Left lung (tissue), 4 donors: ENCODE measurements at regions not wholly inside any gene's neighbourhood (a gene's known extent, or its start where the extent isn't known, plus 50 kb on each side); places are given as distances from the start of the nearest gene placed in this dataset.

Source experiments
- ATAC-seq: fragments of 200-7000 bp; cut with Tn5 transposase; one replicate; pipeline ENCODE4 v1.9.1; 2020; ENCODE audit warnings: moderate library complexity
- DNase-seq, 4 donors: peaks; one replicate each; pipeline ENCODE4 v3.0.0-alpha.2; 2013 to 2020
- H3K27ac ChIP-seq, 2 donors: fragments of 200-600 bp; sonication (generic) in 1 of 2; one replicate each; pipeline versions ENCODE4 v1.5.0 to v1.8.0; 2020 to 2021
- H3K27me3 ChIP-seq, 2 donors: fragments of 200-600 bp; sonication (generic) in 1 of 2; one replicate each; pipeline versions ENCODE4 v1.5.0 to v1.8.0; 2020 to 2021
- H3K36me3 ChIP-seq, 2 donors: fragments of 200-600 bp; sonication (generic) in 1 of 2; one replicate each; pipeline versions ENCODE4 v1.5.0 to v1.8.0; 2020 to 2021
- H3K4me1 ChIP-seq, 2 donors: fragments of 200-600 bp; one replicate each; pipeline ENCODE4 v1.8.0; 2021
- H3K4me3 ChIP-seq, 2 donors: fragments of 200-600 bp; sonication (generic) in 1 of 2; one replicate each; pipeline versions ENCODE4 v1.5.0 to v1.8.0; 2020 to 2021; ENCODE audit warnings: mild to moderate bottlenecking in 1 of 2
- H3K9me3 ChIP-seq, 2 donors: fragments of 200-600 bp; sonication (generic) in 1 of 2; one replicate each; pipeline versions ENCODE4 v1.5.0 to v1.8.0; 2020 to 2021
- intact Hi-C, 2 donors: fragments of 100-400 bp; cut with DNase I; formaldehyde crosslinking; loops; one replicate each; pipeline versions ENCODE4 v1.11.2 to v1.14.2; 2022
- TF ChIP-seq, protein P1 (sequence below), 2 donors: fragments of 200-600 bp; sonication (generic) in 1 of 2; IDR thresholded peaks; one replicate each; pipeline versions ENCODE4 v1.5.0 to v1.8.0; 2021; ENCODE audit warnings: antibody characterized with exemption in 2 of 2
- donor health status: DM: no; HTN: yes; CAD: no.
- donor health status: DM: no; HTN: no; CAD: no.

DNA sequence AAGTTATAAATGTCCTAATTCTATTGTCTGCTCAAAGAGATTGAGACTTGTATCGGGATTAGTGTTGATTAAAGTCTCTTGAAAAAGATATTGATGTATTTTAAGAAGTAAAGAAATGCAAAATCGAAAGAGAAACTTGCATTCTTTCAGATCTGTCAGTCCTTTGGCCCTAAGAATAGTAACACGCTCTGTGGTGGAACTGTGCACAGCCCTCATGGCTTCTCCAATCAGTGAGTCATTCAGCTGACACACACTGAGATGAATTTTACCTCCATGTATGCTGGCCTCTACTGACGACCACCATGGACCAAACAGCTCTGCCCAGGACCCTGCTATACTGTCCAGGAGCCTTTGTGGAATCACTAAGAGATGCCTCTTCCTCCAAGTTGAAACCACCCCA, 232.4 kb downstream of the ESM1 start:
- no peak for DNase-seq
- intact Hi-C loops, result no loop called here
- TF ChIP-seq, protein P1, sequence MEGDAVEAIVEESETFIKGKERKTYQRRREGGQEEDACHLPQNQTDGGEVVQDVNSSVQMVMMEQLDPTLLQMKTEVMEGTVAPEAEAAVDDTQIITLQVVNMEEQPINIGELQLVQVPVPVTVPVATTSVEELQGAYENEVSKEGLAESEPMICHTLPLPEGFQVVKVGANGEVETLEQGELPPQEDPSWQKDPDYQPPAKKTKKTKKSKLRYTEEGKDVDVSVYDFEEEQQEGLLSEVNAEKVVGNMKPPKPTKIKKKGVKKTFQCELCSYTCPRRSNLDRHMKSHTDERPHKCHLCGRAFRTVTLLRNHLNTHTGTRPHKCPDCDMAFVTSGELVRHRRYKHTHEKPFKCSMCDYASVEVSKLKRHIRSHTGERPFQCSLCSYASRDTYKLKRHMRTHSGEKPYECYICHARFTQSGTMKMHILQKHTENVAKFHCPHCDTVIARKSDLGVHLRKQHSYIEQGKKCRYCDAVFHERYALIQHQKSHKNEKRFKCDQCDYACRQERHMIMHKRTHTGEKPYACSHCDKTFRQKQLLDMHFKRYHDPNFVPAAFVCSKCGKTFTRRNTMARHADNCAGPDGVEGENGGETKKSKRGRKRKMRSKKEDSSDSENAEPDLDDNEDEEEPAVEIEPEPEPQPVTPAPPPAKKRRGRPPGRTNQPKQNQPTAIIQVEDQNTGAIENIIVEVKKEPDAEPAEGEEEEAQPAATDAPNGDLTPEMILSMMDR (IDR thresholded peaks at IDR 0.05), result no peak
- ATAC-seq, result peak; percentile 68
- Histone ChIP-seq H3K27me3 (no peaks in the 10 kb centered on the region), H3K27ac (no peak overlapping the region), H3K4me3 (no peak overlapping the region), H3K36me3 (no peaks in the 10 kb centered on the region), H3K9me3 (no peaks in the 10 kb centered on the region), H3K4me1 (peaks cover 0 to 6% of the 10 kb centered on the region in 2 donors)

DNA sequence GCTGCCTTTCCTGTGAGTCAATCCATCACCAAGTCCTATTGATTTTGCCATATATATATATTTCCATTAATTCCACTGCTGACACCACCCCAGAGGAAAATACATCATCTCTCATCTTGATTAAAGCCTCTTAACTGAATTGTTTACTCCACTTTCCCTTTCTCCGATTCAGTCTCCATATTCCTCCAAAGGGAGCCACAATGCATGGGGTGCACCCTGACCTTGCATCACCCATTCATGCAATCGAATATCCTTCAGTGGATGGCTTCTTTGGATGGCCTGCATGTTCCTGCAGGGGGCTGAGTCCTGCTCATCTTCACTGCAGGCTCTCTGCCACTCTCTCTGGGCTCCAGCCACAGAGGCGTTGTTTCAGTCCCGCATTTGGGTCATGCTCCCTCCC, 231.0 kb downstream of the SNX18 start:
- H3K27me3 ChIP-seq, result no peaks in the 10 kb centered on the region
- ATAC-seq, result no peak
- no peaks in the 10 kb centered on the region for H3K36me3 ChIP-seq
- no peak overlapping the region for H3K4me3 ChIP-seq
- no peak for DNase-seq
- H3K9me3 ChIP-seq, result no peaks in the 10 kb centered on the region
- no peak overlapping the region for H3K27ac ChIP-seq
- TF ChIP-seq, protein P1 (IDR thresholded peaks at IDR 0.05), result no peak
- intact Hi-C loops, result no loop called here
- H3K4me1 ChIP-seq, result peaks cover 15 to 22% of the 10 kb centered on the region in 2 donors

DNA sequence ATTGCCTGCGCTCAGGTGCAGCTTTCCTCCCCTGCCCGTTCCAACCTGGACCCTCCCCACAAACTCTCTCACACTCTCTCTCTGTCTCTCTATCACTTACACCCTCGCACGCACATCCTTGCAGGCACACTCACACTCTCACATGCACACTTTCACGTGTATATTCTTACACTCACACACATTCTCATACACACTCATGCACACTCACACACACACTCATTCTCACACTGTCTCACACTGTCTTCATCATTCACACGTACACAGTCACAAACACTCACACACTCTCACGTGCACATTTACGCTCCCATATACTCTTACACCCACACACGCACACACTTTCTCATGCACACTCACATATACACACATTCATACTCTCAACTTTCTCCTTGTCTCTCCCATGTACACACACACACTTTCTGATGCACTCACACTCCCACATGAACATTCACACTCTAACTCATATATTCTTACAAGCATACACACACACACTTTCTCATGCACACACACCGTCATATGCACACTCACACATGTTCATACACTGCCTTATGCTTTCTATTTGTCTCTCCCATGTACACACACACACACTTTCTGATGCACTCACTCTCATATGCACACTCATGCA, 229.3 kb downstream of the SNX18 start:
- Histone ChIP-seq H3K4me1 (peaks cover 16 to 37% of the 10 kb centered on the region in 2 donors), H3K36me3 (no peaks in the 10 kb centered on the region), H3K27me3 (no peaks in the 10 kb centered on the region), H3K4me3 (no peak overlapping the region), H3K9me3 (no peaks in the 10 kb centered on the region), H3K27ac (no peak overlapping the region)
- intact Hi-C loops, result no loop called here
- ATAC-seq (no peak), DNase-seq (no peak)
- TF ChIP-seq, protein P1 (IDR thresholded peaks at IDR 0.05), result no peak

DNA sequence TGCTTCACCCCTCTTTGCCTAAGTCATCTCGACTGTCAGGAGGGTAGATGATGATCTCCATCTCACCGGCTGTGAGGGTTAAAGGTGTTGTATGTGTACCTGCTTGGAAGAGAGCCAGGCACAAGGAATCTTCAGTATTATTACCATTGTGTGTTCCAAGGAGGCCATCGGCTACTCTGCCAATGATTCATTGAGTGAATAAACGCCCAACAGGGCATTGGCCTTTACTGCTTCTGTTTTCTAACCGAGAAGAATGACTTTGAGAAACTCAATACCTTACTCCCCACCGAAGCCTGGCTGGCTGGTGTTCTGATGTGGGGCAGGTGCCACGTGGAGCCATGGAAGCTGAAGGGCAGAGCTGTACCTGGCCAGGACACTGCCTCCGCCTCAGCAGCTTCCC, 228.8 kb downstream of the SNX18 start:
- TF ChIP-seq, protein P1 (IDR thresholded peaks at IDR 0.05), result no peak
- peaks cover 16 to 38% of the 10 kb centered on the region in 2 donors for H3K4me1 ChIP-seq

DNA sequence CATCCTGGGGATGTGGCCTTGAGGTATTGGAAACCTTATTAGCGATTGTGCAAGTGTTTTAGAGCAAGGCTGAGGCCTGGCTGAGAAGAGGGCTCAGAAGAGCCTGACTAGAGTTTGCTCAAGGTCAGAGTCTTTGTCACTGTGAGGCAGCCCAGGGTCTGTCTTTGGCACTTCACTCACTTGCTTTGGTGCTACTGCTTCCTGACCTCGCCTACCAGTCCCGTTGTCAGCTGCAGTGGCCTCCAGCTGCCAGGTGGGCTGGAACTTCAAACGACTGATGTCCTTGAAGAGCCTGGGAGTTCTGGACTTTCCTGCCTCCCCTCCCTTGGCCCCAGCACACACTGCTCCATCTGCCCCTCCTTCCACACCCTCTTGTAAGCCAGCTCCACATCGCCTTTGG, 228.0 kb downstream of the SNX18 start:
- TF ChIP-seq, protein P1 (IDR thresholded peaks at IDR 0.05), result no peak
- no peak overlapping the region for H3K27ac ChIP-seq
- no peaks in the 10 kb centered on the region for H3K9me3 ChIP-seq
- H3K4me1 ChIP-seq, result peaks cover 16 to 38% of the 10 kb centered on the region in 2 donors
- no peak for DNase-seq
- ATAC-seq, result no peak
- intact Hi-C loops, result no loop called here
- no peak overlapping the region for H3K4me3 ChIP-seq
- H3K27me3 ChIP-seq, result no peaks in the 10 kb centered on the region
- H3K36me3 ChIP-seq, result no peaks in the 10 kb centered on the region

More for the DNA sequence above, 228.8 kb downstream of the SNX18 start:
- Histone ChIP-seq H3K9me3 (no peaks in the 10 kb centered on the region), H3K4me3 (no peak overlapping the region), H3K27ac (no peak overlapping the region), H3K27me3 (no peaks in the 10 kb centered on the region), H3K36me3 (no peaks in the 10 kb centered on the region)
- ATAC-seq (no peak), DNase-seq (no peak)
- intact Hi-C loops, result no loop called here
